HG03025 (cell line): ENCODE measurements at regions not wholly inside any gene's neighbourhood (a gene's known extent, or its start where the extent isn't known, plus 50 kb on each side); places are given as distances from the start of the nearest gene placed in this dataset.

ENCODE experiments used
- ATAC-seq: cut with Tn5 transposase; IDR thresholded peaks from one replicate; pipeline ENCODE4 v1.9.1; 2021; ENCODE audit warnings: mild to moderate bottlenecking, moderate library complexity; ENCODE audit not compliant: unreplicated experiment, low FRiP score

GRCh38 chr6:16078064-16078463 lies 50.8 kb upstream of the MYLIP start:
- no peak for ATAC-seq

- ATAC-seq, result no peak
Observed at GRCh38 chr6:16069671-16070070, 59.2 kb upstream of the MYLIP start.

GRCh38 chr6:16069222-16069621 lies 59.7 kb upstream of the MYLIP start:
- no peak for ATAC-seq

GRCh38 chr6:16067568-16067967 lies 61.3 kb upstream of the MYLIP start:
- no peak for ATAC-seq

GRCh38 chr6:16064671-16065072 lies 64.2 kb upstream of the MYLIP start:
- ATAC-seq, result no peak

- no peak for ATAC-seq
Observed at GRCh38 chr6:16063580-16063979, 65.3 kb upstream of the MYLIP start.

- no peak for ATAC-seq
Observed at GRCh38 chr6:16061818-16062217, 67.1 kb upstream of the MYLIP start.

GRCh38 chr6:16060039-16060438 lies 68.8 kb upstream of the MYLIP start:
- no peak for ATAC-seq

- ATAC-seq, result no peak
Observed at GRCh38 chr6:16059496-16059895, 69.4 kb upstream of the MYLIP start.

GRCh38 chr6:16058929-16059345 lies 69.9 kb upstream of the MYLIP start:
- no peak for ATAC-seq

GRCh38 chr6:16058201-16058928 lies 70.5 kb upstream of the MYLIP start:
- no peak for ATAC-seq

- ATAC-seq, result no peak
Observed at GRCh38 chr6:16057446-16057845, 71.4 kb upstream of the MYLIP start.

GRCh38 chr6:16056263-16056870 lies 72.5 kb upstream of the MYLIP start:
- no peak for ATAC-seq

- ATAC-seq, result no peak
Observed at GRCh38 chr6:16055852-16056251, 73.0 kb upstream of the MYLIP start.

- no peak for ATAC-seq
Observed at GRCh38 chr6:16049168-16049567, 79.7 kb upstream of the MYLIP start.

- ATAC-seq, result no peak
Observed at GRCh38 chr6:16048221-16048620, 80.7 kb upstream of the MYLIP start.

GRCh38 chr6:16047435-16047990 lies 81.4 kb upstream of the MYLIP start:
- ATAC-seq, result no peak

- no peak for ATAC-seq
Observed at GRCh38 chr6:16045238-16045637, 83.6 kb upstream of the MYLIP start.

- ATAC-seq, result no peak
Observed at GRCh38 chr6:16044211-16044643, 84.7 kb upstream of the MYLIP start.

- ATAC-seq, result peak; percentile 70
Observed at GRCh38 chr6:16043171-16044135, 85.4 kb upstream of the MYLIP start.

GRCh38 chr6:16042751-16043150 lies 86.1 kb upstream of the MYLIP start:
- ATAC-seq, result no peak
